H1 (cell line): ENCODE measurements at regions not wholly inside any gene's neighbourhood (a gene's known extent, or its start where the extent isn't known, plus 50 kb on each side); places are given as distances from the start of the nearest gene placed in this dataset.

Source experiments
- CHD1 ChIP-seq: IDR thresholded peaks from 2 replicates; pipeline ENCODE4 v1.6.1; 2012; ENCODE audit warnings: low read depth, low read length, improper control_type of control experiment
- GTF2F1 ChIP-seq: IDR thresholded peaks from 2 replicates; pipeline ENCODE4 v1.6.1; 2012; ENCODE audit warnings: low read depth, low read length, improper control_type of control experiment, borderline replicate concordance
- HDAC2 ChIP-seq, 2 experiments: fragments of 300-600 bp in 1 of 2; sonication (generic) in 1 of 2; IDR thresholded peaks; 2 replicates each; pipeline ENCODE4 v1.6.1; 2011 to 2012; ENCODE audit warnings: low read depth in 2 of 2, low read length in 2 of 2, mild to moderate bottlenecking in 2 of 2, moderate library complexity in 2 of 2, borderline replicate concordance in 1 of 2, inconsistent platforms in 1 of 2

GRCh38 chr22:34255042-34255441 lies 334.8 kb upstream of the LARGE1 start (continued):
- TF ChIP-seq HDAC2 (IDR thresholded peaks at IDR 0.05; ENCODE audit: borderline replicate concordance in 1 of 2, low read depth in 2 of 2, low read length in 2 of 2), result no peak
- no peak for TF ChIP-seq CHD1
- no peak for TF ChIP-seq GTF2F1
- TF ChIP-seq, all 59 proteins: peak for 0
